Activated T-helper 17 cell treated with anti-CD3 and anti-CD28 coated beads, Interleukin-2, amount 50 U/mL, for 72 hours (primary cell): ENCODE measurements at regions not wholly inside any gene's neighbourhood (a gene's known extent, or its start where the extent isn't known, plus 50 kb on each side); places are given as distances from the start of the nearest gene placed in this dataset.

Experiments
- ATAC-seq: fragments of 150-1000 bp; cut with Tn5 transposase; replicated peaks from 2 replicates; pipeline ENCODE4 v1.10.0; 2021; ENCODE audit warnings: mild to moderate bottlenecking, moderate library complexity
- H3K27ac Mint-ChIP-seq: one replicate; pipeline ENCODE4 v1.8.0; 2022; ENCODE audit warnings: mixed read lengths
- H3K27me3 Mint-ChIP-seq: one replicate; pipeline ENCODE4 v1.8.0; 2022; ENCODE audit warnings: mixed read lengths
- H3K36me3 Mint-ChIP-seq: one replicate; pipeline ENCODE4 v1.8.0; 2022; ENCODE audit warnings: low read depth, mild to moderate bottlenecking, mixed read lengths
- H3K4me1 Mint-ChIP-seq: one replicate; pipeline ENCODE4 v1.8.0; 2022; ENCODE audit warnings: mixed read lengths
- H3K4me3 Mint-ChIP-seq: one replicate; pipeline ENCODE4 v1.8.0; 2022; ENCODE audit warnings: mild to moderate bottlenecking, mixed read lengths
- H3K9me3 Mint-ChIP-seq: one replicate; pipeline ENCODE4 v1.8.0; 2022; ENCODE audit warnings: mixed read lengths

DNA sequence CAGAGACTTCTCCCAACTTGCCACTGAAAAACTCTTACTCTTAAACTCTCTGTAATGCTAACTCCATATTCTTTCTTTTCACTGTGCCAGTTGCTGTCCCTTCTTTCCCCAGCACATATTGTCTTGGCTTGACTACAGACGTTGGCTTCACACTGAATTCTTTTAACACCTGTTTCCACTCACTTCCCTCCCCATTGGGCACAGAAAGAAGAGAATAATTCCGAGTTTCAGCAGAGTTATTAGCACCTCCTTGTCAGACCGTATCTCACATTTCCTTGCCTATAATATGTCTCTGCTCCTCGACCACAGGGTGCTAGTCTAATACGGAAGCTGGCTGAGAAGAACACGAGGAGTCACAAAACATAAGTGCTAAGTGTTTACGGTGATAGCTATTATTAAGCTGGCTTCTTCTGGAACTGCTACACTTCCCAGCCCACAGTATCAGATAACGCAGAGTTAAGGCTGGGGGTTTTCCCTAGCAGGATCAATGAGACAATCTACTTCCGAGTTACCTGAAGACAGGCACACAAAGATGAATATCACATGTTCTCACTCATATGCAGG, 188.5 kb upstream of the CDH8 start:
- Mint-ChIP-seq H3K4me3 (no peak overlapping the region), H3K4me1 (no peaks in the 10 kb centered on the region), H3K9me3 (peaks cover 18% of the 10 kb centered on the region), H3K36me3 (no peaks in the 10 kb centered on the region), H3K27ac (no peak overlapping the region), H3K27me3 (no peaks in the 10 kb centered on the region)
- ATAC-seq, result no peak

- no peak for ATAC-seq
- H3K4me3 Mint-ChIP-seq, result no peak overlapping the region
- H3K9me3 Mint-ChIP-seq, result peaks cover 24% of the 10 kb centered on the region
These were observed 180.6 kb upstream of the CDH8 start for GRCh38 chr16:62216837-62217236.

GRCh38 chr16:62213763-62214162, 177.5 kb upstream of the CDH8 start:
- Mint-ChIP-seq H3K27me3 (no peaks in the 10 kb centered on the region), H3K36me3 (no peaks in the 10 kb centered on the region), H3K27ac (no peak overlapping the region), H3K9me3 (peaks cover 28% of the 10 kb centered on the region), H3K4me1 (no peaks in the 10 kb centered on the region), H3K4me3 (no peak overlapping the region)
- ATAC-seq, result no peak

More at GRCh38 chr16:62216837-62217236, 180.6 kb upstream of the CDH8 start:
- Mint-ChIP-seq H3K36me3 (no peaks in the 10 kb centered on the region), H3K4me1 (no peaks in the 10 kb centered on the region), H3K27me3 (no peaks in the 10 kb centered on the region), H3K27ac (no peak overlapping the region)

DNA sequence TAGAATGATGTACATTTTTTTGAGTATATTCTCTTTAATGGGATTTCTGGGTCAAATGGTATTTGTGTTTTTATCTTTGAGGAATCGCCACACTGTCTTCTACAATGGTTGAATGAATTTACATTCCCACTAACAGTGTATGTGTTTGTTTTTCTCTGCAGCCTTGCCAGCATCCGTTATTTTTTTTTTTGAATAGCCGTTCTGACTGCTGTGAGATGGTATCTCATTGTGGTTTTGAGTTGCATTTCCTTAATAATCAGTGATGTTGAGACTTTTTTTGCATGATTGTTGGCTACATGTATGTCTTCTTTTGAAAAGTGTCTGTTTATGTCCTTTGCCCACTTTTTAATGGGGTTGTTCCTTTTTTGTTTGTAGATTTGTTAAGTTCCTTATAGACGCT, 172.7 kb upstream of the CDH8 start:
- Mint-ChIP-seq H3K36me3 (no peaks in the 10 kb centered on the region), H3K4me3 (no peak overlapping the region), H3K27ac (no peak overlapping the region), H3K27me3 (no peaks in the 10 kb centered on the region), H3K9me3 (peaks cover 21% of the 10 kb centered on the region), H3K4me1 (no peaks in the 10 kb centered on the region)
- no peak for ATAC-seq

- Mint-ChIP-seq H3K4me3 (no peak overlapping the region), H3K27me3 (no peaks in the 10 kb centered on the region), H3K36me3 (no peaks in the 10 kb centered on the region), H3K9me3 (peaks cover 9% of the 10 kb centered on the region), H3K4me1 (no peaks in the 10 kb centered on the region), H3K27ac (no peak overlapping the region)
- ATAC-seq, result no peak
These were observed 169.2 kb upstream of the CDH8 start for GRCh38 chr16:62205459-62205858.

- no peaks in the 10 kb centered on the region for H3K36me3 Mint-ChIP-seq
- no peak overlapping the region for H3K27ac Mint-ChIP-seq
- ATAC-seq, result no peak
- H3K4me3 Mint-ChIP-seq, result no peak overlapping the region
- peaks cover 3% of the 10 kb centered on the region for H3K9me3 Mint-ChIP-seq
- H3K4me1 Mint-ChIP-seq, result no peaks in the 10 kb centered on the region
- H3K27me3 Mint-ChIP-seq, result no peaks in the 10 kb centered on the region
These were observed 165.7 kb upstream of the CDH8 start for GRCh38 chr16:62201911-62202310.

- no peaks in the 10 kb centered on the region for H3K4me1 Mint-ChIP-seq
- H3K4me3 Mint-ChIP-seq, result no peak overlapping the region
- no peaks in the 10 kb centered on the region for H3K36me3 Mint-ChIP-seq
- no peak overlapping the region for H3K27ac Mint-ChIP-seq
- ATAC-seq, result no peak
- peaks cover 14% of the 10 kb centered on the region for H3K9me3 Mint-ChIP-seq
- no peaks in the 10 kb centered on the region for H3K27me3 Mint-ChIP-seq
These were observed 158.6 kb upstream of the CDH8 start for GRCh38 chr16:62194828-62195227.

DNA sequence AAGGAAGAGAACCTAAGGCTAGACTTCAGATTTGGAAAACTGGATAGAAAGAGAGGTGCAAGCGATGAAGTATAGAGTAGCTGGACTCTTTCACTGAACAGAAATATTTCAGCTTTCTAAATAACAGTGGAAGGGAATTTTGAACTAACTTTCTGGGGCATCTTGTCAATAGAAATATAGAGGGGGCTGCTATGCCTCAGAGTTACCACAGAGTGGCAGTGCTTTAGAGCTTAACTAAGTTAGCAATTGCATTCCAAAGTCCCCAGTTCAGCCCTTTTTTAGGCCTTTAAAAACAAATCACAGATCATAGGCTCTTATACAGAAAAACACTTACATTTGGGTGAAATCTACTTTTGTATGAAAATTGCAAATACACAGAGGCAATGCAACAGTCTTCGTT, 154.2 kb upstream of the CDH8 start:
- peaks cover 20% of the 10 kb centered on the region for H3K9me3 Mint-ChIP-seq
- no peak overlapping the region for H3K4me3 Mint-ChIP-seq
- H3K27ac Mint-ChIP-seq, result no peak overlapping the region
- H3K4me1 Mint-ChIP-seq, result no peaks in the 10 kb centered on the region
- no peaks in the 10 kb centered on the region for H3K36me3 Mint-ChIP-seq
- no peaks in the 10 kb centered on the region for H3K27me3 Mint-ChIP-seq
- no peak for ATAC-seq

- Mint-ChIP-seq H3K4me3 (no peak overlapping the region), H3K9me3 (peaks cover 17% of the 10 kb centered on the region), H3K27me3 (no peaks in the 10 kb centered on the region), H3K36me3 (no peaks in the 10 kb centered on the region), H3K27ac (no peak overlapping the region), H3K4me1 (no peaks in the 10 kb centered on the region)
- ATAC-seq, result no peak
These were observed 141.3 kb upstream of the CDH8 start for GRCh38 chr16:62177351-62178203.

DNA sequence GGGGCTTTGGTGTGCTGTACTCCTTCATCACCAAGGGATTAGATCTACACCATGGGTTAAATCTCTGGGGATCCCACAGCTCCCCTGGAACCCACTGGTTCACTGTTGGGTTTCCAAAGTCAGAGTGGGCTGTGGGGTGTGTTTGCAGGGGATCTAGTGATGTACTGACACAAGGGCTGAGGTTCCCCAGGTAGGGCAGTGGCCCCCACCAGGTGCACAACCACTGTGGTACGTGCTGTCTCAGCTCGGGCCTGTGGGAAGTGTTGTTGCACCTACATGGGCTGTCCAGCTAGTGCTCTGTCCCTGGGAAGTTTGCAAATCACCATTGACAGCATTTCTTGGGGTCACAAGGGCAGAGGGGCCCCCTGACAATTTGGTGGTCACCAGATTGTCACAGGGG, 134.4 kb upstream of the CDH8 start:
- Mint-ChIP-seq H3K4me1 (no peaks in the 10 kb centered on the region), H3K9me3 (peaks cover 27% of the 10 kb centered on the region)

GRCh38 chr16:62167551-62167950, 131.3 kb upstream of the CDH8 start:
- ATAC-seq, result no peak
- no peaks in the 10 kb centered on the region for H3K27me3 Mint-ChIP-seq
- no peaks in the 10 kb centered on the region for H3K4me1 Mint-ChIP-seq
- no peak overlapping the region for H3K27ac Mint-ChIP-seq
- no peaks in the 10 kb centered on the region for H3K36me3 Mint-ChIP-seq
- H3K4me3 Mint-ChIP-seq, result no peak overlapping the region
- peaks cover 35% of the 10 kb centered on the region for H3K9me3 Mint-ChIP-seq

More for the DNA sequence above, 134.4 kb upstream of the CDH8 start:
- Mint-ChIP-seq H3K4me3 (no peak overlapping the region), H3K27me3 (no peaks in the 10 kb centered on the region), H3K36me3 (no peaks in the 10 kb centered on the region), H3K27ac (no peak overlapping the region)
- ATAC-seq, result no peak

- no peaks in the 10 kb centered on the region for H3K36me3 Mint-ChIP-seq
- no peak overlapping the region for H3K27ac Mint-ChIP-seq
- H3K9me3 Mint-ChIP-seq, result peaks cover 5% of the 10 kb centered on the region
- no peaks in the 10 kb centered on the region for H3K4me1 Mint-ChIP-seq
- no peak for ATAC-seq
- H3K4me3 Mint-ChIP-seq, result no peak overlapping the region
- no peaks in the 10 kb centered on the region for H3K27me3 Mint-ChIP-seq
These were observed 121.3 kb upstream of the CDH8 start for GRCh38 chr16:62157544-62157943.

- Mint-ChIP-seq H3K9me3 (peaks cover 5% of the 10 kb centered on the region), H3K36me3 (no peaks in the 10 kb centered on the region), H3K4me3 (no peak overlapping the region), H3K27ac (no peak overlapping the region), H3K27me3 (no peaks in the 10 kb centered on the region), H3K4me1 (no peaks in the 10 kb centered on the region)
- no peak for ATAC-seq
These were observed 120.7 kb upstream of the CDH8 start for GRCh38 chr16:62156971-62157370.

GRCh38 chr16:62149631-62150030, 113.4 kb upstream of the CDH8 start:
- Mint-ChIP-seq H3K4me1 (no peaks in the 10 kb centered on the region), H3K9me3 (peaks cover 19% of the 10 kb centered on the region), H3K27me3 (no peaks in the 10 kb centered on the region), H3K27ac (no peak overlapping the region), H3K4me3 (no peak overlapping the region), H3K36me3 (no peaks in the 10 kb centered on the region)
- no peak for ATAC-seq

- no peaks in the 10 kb centered on the region for H3K27me3 Mint-ChIP-seq
- no peak overlapping the region for H3K27ac Mint-ChIP-seq
- no peaks in the 10 kb centered on the region for H3K36me3 Mint-ChIP-seq
- no peak for ATAC-seq
- no peak overlapping the region for H3K4me3 Mint-ChIP-seq
- peaks cover 25% of the 10 kb centered on the region for H3K9me3 Mint-ChIP-seq
- H3K4me1 Mint-ChIP-seq, result no peaks in the 10 kb centered on the region
These were observed 101.8 kb upstream of the CDH8 start for GRCh38 chr16:62137996-62138395.
